ENCODE measurements at regions not wholly inside any gene's neighbourhood (a gene's known extent, or its start where the extent isn't known, plus 50 kb on each side); places are given as distances from the start of the nearest gene placed in this dataset.

DNA sequence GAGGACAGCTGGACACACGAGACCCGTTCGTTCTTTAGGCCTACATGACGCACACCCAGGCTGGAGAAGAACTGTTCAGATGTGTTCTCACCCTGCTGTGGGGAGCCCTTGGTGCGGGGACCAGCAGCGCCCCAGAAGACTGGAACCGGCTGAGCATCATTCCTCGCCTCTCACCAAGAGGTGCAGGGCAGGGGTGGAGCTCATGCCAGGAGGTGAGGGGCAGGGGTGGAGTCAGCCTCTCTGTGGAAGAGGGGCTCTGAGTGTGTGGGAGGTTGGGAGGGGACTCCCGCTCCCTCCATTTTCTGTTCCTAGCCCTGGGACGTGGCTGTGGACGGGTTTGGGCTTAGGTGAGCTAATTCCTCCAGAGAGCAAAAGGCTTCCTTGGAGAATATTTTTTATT, 66.0 kb upstream of the SHH start:
- intact Hi-C loops (cut with DNase I; ENCODE audit: low total_unique reads) (no loop called here), in situ Hi-C loops (cut with MboI; ENCODE audit: low sequenced_read_pairs in 4 of 4) (no loop called here)
- no peak overlapping the region for H3K4me3 ChIP-seq
- no peaks in the 10 kb centered on the region for H3K4me1 ChIP-seq
- no peaks in the 10 kb centered on the region for H3K36me3 ChIP-seq
- H3K27ac ChIP-seq = no peak overlapping the region
- no peaks in the 10 kb centered on the region for H3K9me3 ChIP-seq
- TF ChIP-seq, protein P1, sequence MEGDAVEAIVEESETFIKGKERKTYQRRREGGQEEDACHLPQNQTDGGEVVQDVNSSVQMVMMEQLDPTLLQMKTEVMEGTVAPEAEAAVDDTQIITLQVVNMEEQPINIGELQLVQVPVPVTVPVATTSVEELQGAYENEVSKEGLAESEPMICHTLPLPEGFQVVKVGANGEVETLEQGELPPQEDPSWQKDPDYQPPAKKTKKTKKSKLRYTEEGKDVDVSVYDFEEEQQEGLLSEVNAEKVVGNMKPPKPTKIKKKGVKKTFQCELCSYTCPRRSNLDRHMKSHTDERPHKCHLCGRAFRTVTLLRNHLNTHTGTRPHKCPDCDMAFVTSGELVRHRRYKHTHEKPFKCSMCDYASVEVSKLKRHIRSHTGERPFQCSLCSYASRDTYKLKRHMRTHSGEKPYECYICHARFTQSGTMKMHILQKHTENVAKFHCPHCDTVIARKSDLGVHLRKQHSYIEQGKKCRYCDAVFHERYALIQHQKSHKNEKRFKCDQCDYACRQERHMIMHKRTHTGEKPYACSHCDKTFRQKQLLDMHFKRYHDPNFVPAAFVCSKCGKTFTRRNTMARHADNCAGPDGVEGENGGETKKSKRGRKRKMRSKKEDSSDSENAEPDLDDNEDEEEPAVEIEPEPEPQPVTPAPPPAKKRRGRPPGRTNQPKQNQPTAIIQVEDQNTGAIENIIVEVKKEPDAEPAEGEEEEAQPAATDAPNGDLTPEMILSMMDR (IDR thresholded peaks at IDR 0.05 in 4 of 5, conservative IDR thresholded peaks at IDR 0.05 in 1 of 5) = no peak
- TF ChIP-seq POLR2A (IDR thresholded peaks at IDR 0.05) = no peak
- ATAC-seq = no peak
- H3K27me3 ChIP-seq = no peaks in the 10 kb centered on the region
- DNase-seq = no peak

DNA sequence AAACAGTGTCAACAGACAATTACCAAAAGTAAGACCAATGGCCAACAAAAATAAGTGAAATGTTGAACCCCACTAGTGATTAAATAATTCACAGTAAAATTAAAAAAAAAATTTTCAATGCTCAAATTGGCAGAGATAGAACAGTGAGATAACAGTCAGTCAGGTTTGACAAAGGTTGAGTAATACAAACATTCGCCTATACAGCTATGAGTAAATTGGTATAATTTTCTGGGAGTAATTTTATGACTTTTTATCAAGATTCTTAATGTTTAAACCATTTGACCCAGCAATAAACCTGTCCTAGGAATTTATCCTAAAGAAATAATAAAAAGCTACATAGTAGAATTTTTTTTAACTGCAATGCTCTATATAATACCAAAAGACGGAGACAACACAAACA, 64.9 kb upstream of the SHH start:
- intact Hi-C loops (cut with DNase I; ENCODE audit: low total_unique reads) = no loop called here

DNA sequence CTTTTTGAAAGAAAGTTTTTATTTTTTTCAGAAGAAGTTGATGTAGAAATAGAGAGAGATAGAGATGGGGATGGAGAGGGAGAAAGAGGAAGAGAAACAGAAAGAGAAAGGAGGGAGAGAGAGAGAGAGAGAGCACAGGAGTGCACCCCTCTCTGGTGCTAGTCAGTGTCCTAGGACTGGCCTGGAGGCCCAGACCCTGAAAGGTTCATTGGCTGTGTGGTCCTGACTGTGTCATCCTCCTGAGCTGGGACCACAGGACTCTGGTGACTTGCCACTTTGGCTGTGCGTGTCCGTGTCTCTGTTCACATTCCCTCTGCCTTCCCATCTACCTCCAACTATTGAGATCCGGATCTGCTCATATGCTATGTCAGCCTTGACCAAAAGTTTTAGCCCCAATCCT, 62.1 kb upstream of the SHH start:
- no peak overlapping the region for H3K4me3 ChIP-seq
- intact Hi-C loops (cut with DNase I; ENCODE audit: low total_unique reads) = no loop called here
- no peaks in the 10 kb centered on the region for H3K36me3 ChIP-seq
- H3K27me3 ChIP-seq = no peaks in the 10 kb centered on the region
- H3K4me1 ChIP-seq = no peaks in the 10 kb centered on the region
- no peak for TF ChIP-seq POLR2A (IDR thresholded peaks at IDR 0.05)
- TF ChIP-seq, protein P1 (IDR thresholded peaks at IDR 0.05 in 4 of 5, conservative IDR thresholded peaks at IDR 0.05 in 1 of 5) = no peak
- no peaks in the 10 kb centered on the region for H3K9me3 ChIP-seq
- DNase-seq (no peak), ATAC-seq (no peak)
- in situ Hi-C loops (cut with MboI; ENCODE audit: low sequenced_read_pairs in 4 of 4) = no loop called here
- H3K27ac ChIP-seq = no peak overlapping the region

More for the DNA sequence above, 64.9 kb upstream of the SHH start:
- no peak for DNase-seq
- no peak for ATAC-seq
- H3K27ac ChIP-seq = no peak overlapping the region
- TF ChIP-seq, protein P1 (IDR thresholded peaks at IDR 0.05 in 4 of 5, conservative IDR thresholded peaks at IDR 0.05 in 1 of 5) = no peak
- no peak for TF ChIP-seq POLR2A (IDR thresholded peaks at IDR 0.05)
- in situ Hi-C loops (cut with MboI; ENCODE audit: low sequenced_read_pairs in 4 of 4) = no loop called here
- H3K4me1 ChIP-seq = no peaks in the 10 kb centered on the region
- H3K4me3 ChIP-seq = no peak overlapping the region
- H3K9me3 ChIP-seq = no peaks in the 10 kb centered on the region
- no peaks in the 10 kb centered on the region for H3K27me3 ChIP-seq
- no peaks in the 10 kb centered on the region for H3K36me3 ChIP-seq

DNA sequence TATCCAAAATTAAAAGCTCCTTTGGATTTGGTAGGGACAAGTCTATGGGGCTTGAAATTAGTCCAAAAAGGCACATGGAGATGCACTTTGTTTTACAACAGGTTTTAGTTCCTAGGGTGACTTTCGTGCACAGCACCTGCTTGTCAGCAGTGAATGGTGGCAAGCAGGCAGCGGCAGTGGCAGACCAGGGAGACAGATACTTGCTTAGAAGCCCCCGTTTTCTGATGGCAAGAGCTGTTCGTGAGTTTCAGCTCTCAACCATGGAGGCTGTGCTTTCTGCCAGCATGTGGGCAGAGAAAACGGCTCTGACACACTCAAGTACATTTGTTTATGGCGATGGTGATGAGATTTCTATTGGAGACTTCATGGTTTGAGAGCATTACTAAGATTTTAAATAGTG, 61.7 kb upstream of the SHH start:
- TF ChIP-seq, protein P1 (IDR thresholded peaks at IDR 0.05 in 4 of 5, conservative IDR thresholded peaks at IDR 0.05 in 1 of 5) = no peak
- TF ChIP-seq POLR2A (IDR thresholded peaks at IDR 0.05) = no peak
- ATAC-seq (no peak), DNase-seq (no peak)
- no peak overlapping the region for H3K4me3 ChIP-seq
- H3K27ac ChIP-seq = no peak overlapping the region
- H3K4me1 ChIP-seq = no peaks in the 10 kb centered on the region
- no peaks in the 10 kb centered on the region for H3K9me3 ChIP-seq
- H3K36me3 ChIP-seq = no peaks in the 10 kb centered on the region
- no peaks in the 10 kb centered on the region for H3K27me3 ChIP-seq
- intact Hi-C loops (cut with DNase I; ENCODE audit: low total_unique reads) (no loop called here), in situ Hi-C loops (cut with MboI; ENCODE audit: low sequenced_read_pairs in 4 of 4) (no loop called here)

DNA sequence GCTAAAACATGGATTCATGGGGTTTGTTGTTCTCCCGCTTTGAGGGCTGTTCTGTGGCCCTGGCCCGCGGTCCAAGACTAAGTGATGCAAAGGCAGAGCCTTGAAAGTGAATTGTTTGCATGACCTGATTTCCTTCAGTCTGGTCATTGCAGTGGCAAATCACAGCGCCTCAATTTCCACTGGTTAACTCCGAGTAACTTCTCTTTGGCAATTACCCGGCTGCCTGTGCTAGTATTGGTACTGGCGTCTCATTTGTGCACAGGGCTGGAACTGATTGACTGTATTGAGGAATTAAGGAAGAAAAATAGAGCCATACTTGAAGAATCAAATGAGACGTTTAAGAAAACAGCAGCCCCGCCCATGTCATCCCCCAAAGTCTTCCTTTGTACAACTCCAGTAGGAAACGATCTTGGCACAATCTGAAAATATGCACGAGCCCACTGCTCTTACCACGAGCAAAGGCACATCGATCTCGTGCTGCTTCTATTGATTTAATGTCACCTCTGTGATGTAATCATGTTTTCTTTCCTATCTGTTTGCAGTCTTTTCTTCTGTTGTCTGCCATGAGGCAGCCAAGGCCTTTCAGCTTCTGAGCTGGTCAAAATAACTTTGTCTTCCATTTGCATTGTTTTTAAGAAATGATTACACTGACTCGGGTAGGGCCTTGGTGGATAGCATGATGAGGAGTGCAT, 60.6 kb upstream of the SHH start:
- in situ Hi-C loops (cut with MboI; ENCODE audit: low sequenced_read_pairs in 4 of 4) (no loop called here), intact Hi-C loops (cut with DNase I; ENCODE audit: low total_unique reads) (no loop called here)
- Histone ChIP-seq H3K9me3 (no peaks in the 10 kb centered on the region), H3K4me1 (no peaks in the 10 kb centered on the region), H3K27me3 (no peaks in the 10 kb centered on the region), H3K36me3 (no peaks in the 10 kb centered on the region), H3K27ac (no peak overlapping the region), H3K4me3 (no peak overlapping the region)
- TF ChIP-seq, protein P1 (IDR thresholded peaks at IDR 0.05 in 4 of 5, conservative IDR thresholded peaks at IDR 0.05 in 1 of 5) = no peak
- no peak for TF ChIP-seq POLR2A (IDR thresholded peaks at IDR 0.05)
- no peak for ATAC-seq
- no peak for DNase-seq

All from gastrocnemius medialis (tissue), 4 donors.